Mesothelial cell of epicardium (in vitro differentiated cells): ENCODE measurements at regions not wholly inside any gene's neighbourhood (a gene's known extent, or its start where the extent isn't known, plus 50 kb on each side); places are given as distances from the start of the nearest gene placed in this dataset.
"Not testable (repeated sequence)": the region's sequence is repeated elsewhere in the genome, so short reads cannot be mapped to it uniquely, and the experiment has no call there.

Experiments
- DNase-seq, 2 experiments: peaks; one replicate each; pipeline ENCODE4 v3.0.0; 2021; ENCODE audit warnings: low spot score in 2 of 2; ENCODE audit not compliant: unreplicated experiment in 2 of 2
- H3K27ac Mint-ChIP-seq: 2 replicates; pipeline ENCODE4 v1.8.0; 2021; ENCODE audit warnings: mixed read lengths
- H3K27me3 Mint-ChIP-seq: 2 replicates; pipeline ENCODE4 v1.8.0; 2021; ENCODE audit warnings: low read depth, mixed read lengths
- H3K36me3 Mint-ChIP-seq: 2 replicates; pipeline ENCODE4 v1.8.0; 2021; ENCODE audit warnings: mixed read lengths
- H3K4me1 Mint-ChIP-seq: 2 replicates; pipeline ENCODE4 v1.8.0; 2021; ENCODE audit warnings: mixed read lengths
- H3K4me3 Mint-ChIP-seq: 2 replicates; pipeline ENCODE4 v1.8.0; 2021; ENCODE audit warnings: mild to moderate bottlenecking, moderate library complexity, mixed read lengths
- H3K9me3 Mint-ChIP-seq: 2 replicates; pipeline ENCODE4 v1.8.0; 2021; ENCODE audit warnings: mixed read lengths
- CTCF ChIP-seq: fragments of 200-600 bp; sonication (generic); IDR thresholded peaks from one replicate; pipeline ENCODE4 v1.5.0; 2021; ENCODE audit warnings: antibody characterized with exemption; ENCODE audit not compliant: unreplicated experiment

DNA sequence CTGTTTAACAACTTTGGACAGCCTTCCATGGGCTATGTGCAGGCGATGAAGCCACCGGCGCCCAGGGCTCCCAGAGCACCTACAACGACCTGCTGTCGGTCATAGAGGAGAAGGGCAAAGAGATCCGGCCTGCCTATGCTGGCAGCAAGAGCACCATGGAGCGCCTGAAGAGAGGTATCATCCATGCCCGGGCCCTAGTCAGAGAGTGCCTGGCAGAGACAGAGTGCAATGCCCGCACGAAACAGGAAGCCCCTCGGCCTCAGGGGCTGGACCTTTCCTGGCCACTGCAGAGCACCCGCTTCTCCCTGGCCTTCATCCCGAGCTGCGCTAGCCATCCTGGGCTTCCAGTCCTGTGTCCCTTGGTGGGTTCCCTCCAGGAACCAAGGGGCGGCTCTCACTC is 497.0 kb upstream of the PHF14 start:
- Mint-ChIP-seq H3K4me1 (peaks cover 4% of the 10 kb centered on the region), H3K9me3 (no peaks in the 10 kb centered on the region), H3K27ac (no peak overlapping the region), H3K36me3 (no peaks in the 10 kb centered on the region), H3K4me3 (no peak overlapping the region), H3K27me3 (no peaks in the 10 kb centered on the region)
- no peak for TF ChIP-seq CTCF
- no peak for DNase-seq

DNA sequence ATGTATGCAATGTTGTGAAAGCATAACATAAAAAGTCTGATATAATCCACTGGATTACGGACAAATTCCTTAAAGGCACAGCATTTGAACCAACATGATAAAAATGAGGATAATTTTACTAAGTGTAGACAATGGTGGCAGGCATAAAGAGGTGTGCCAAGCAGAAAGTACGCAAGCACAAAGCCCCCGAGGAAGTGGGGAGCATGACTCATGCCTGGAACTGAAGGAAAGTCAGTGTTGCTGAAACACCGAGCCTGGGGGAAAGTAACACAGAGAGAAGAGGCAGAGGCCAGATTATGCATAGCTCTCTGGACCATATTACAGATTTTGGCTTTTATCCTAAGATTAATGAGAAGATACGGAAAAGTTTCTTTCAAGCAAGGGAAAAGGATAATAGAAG is 490.0 kb upstream of the PHF14 start:
- Mint-ChIP-seq H3K36me3 (no peaks in the 10 kb centered on the region), H3K27ac (no peak overlapping the region), H3K4me1 (no peaks in the 10 kb centered on the region), H3K4me3 (no peak overlapping the region), H3K27me3 (no peaks in the 10 kb centered on the region), H3K9me3 (no peaks in the 10 kb centered on the region)
- no peak for TF ChIP-seq CTCF
- DNase-seq: no peak

DNA sequence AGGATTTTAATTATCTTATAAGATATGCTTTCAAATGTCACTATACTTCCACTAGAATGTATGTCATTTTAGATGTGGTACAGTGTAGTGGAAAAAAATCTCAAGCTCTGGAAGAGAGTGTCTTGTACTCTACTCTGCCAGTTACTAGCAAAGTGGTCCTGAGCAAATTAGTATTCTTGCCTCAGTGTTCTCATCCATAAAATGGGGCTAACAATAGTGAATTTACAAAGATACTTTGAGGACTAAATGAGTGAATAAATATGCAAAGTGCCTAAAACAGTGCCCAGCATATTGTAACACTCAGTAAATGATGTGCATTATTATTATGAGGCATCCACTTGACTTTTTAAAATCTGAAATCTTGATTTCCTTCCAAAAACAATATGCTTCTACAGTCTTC is 488.9 kb upstream of the PHF14 start:
- Mint-ChIP-seq H3K27ac (no peak overlapping the region), H3K4me1 (no peaks in the 10 kb centered on the region), H3K9me3 (no peaks in the 10 kb centered on the region), H3K4me3 (no peak overlapping the region), H3K27me3 (peaks cover 1% of the 10 kb centered on the region), H3K36me3 (no peaks in the 10 kb centered on the region)
- no peak for TF ChIP-seq CTCF
- no peak for DNase-seq

DNA sequence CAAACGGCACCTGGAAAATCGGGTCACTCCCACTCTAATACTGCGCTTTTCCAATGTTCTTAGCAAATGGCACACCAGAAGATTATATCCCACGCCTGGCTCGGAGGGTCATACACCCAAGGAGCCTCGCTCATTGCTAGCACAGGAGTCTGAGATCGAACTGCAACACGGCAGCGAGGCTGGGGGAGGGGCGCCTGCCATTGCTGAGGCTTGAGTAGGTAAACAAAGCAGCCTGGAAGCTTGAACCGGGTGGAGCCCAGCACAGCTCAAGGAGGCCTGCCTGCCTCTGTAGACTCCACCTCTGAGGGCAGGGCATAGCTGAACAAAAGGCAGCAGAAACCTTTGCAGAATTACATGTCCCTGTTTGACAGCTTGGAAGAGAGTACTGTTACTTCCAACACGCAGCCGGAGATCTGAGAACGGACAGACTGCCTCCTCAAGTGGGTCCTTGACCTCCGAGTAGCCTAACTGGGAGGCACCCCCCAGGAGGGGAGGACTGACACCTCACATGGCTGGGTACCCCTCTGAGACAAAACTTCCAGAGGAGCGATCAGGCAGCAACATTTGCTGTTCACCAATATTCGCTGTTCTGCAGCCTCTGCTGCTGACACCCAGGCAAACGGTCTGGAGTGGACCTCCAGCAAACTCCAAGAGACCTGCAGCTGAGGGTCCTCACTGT is 472.3 kb upstream of the PHF14 start:
- H3K9me3 Mint-ChIP-seq: peaks cover 57% of the 10 kb centered on the region
- not testable (repeated sequence) for H3K27me3 Mint-ChIP-seq, H3K36me3 Mint-ChIP-seq, H3K4me3 Mint-ChIP-seq, DNase-seq, H3K27ac Mint-ChIP-seq, H3K4me1 Mint-ChIP-seq

- H3K27me3 Mint-ChIP-seq: no peaks in the 10 kb centered on the region
- no peaks in the 10 kb centered on the region for H3K36me3 Mint-ChIP-seq
- H3K4me1 Mint-ChIP-seq: no peaks in the 10 kb centered on the region
- DNase-seq: no peak
- H3K9me3 Mint-ChIP-seq: peaks cover 61% of the 10 kb centered on the region
- no peak overlapping the region for H3K4me3 Mint-ChIP-seq
- no peak overlapping the region for H3K27ac Mint-ChIP-seq
- TF ChIP-seq CTCF: no peak
These were observed 466.6 kb upstream of the PHF14 start for GRCh38 chr7:10507032-10507431.

- Mint-ChIP-seq H3K9me3 (peaks cover 12% of the 10 kb centered on the region), H3K4me1 (peaks cover 7% of the 10 kb centered on the region), H3K36me3 (no peaks in the 10 kb centered on the region), H3K27ac (no peak overlapping the region), H3K4me3 (no peak overlapping the region), H3K27me3 (no peaks in the 10 kb centered on the region)
- DNase-seq: no peak
- no peak for TF ChIP-seq CTCF
These were observed 452.4 kb upstream of the PHF14 start for GRCh38 chr7:10521306-10521705.

- H3K27ac Mint-ChIP-seq, H3K36me3 Mint-ChIP-seq, H3K27me3 Mint-ChIP-seq, H3K4me3 Mint-ChIP-seq, DNase-seq: not testable (repeated sequence)
- H3K4me1 Mint-ChIP-seq: peaks cover 11% of the 10 kb centered on the region
- peaks cover 50% of the 10 kb centered on the region for H3K9me3 Mint-ChIP-seq
These were observed 440.2 kb upstream of the PHF14 start for GRCh38 chr7:10533429-10533828.
